Keratinocyte (primary cell): ENCODE measurements at regions not wholly inside any gene's neighbourhood (a gene's known extent, or its start where the extent isn't known, plus 50 kb on each side); places are given as distances from the start of the nearest gene placed in this dataset.

Source experiments
- EZH2 ChIP-seq: IDR thresholded peaks from one replicate; pipeline ENCODE4 v1.6.1; 2012; ENCODE audit warnings: inconsistent platforms, mild to moderate bottlenecking, low read length, moderate library complexity
- TF ChIP-seq, protein P1 (sequence below), 3 experiments: IDR thresholded peaks in 1 of 3; conservative IDR thresholded peaks in 1 of 3; optimal IDR thresholded peaks in 1 of 3; 2 replicates in 2 of 3; 3 replicates in 1 of 3; pipeline versions ENCODE3 to v1.5.1; 2011; ENCODE audit warnings: low read length in 3 of 3, mild to moderate bottlenecking in 3 of 3, moderate library complexity in 2 of 3, control low read depth in 1 of 3, inconsistent platforms in 1 of 3; ENCODE audit not compliant: insufficient read depth in 2 of 3; ENCODE audit errors: extremely low read depth in 1 of 3

DNA sequence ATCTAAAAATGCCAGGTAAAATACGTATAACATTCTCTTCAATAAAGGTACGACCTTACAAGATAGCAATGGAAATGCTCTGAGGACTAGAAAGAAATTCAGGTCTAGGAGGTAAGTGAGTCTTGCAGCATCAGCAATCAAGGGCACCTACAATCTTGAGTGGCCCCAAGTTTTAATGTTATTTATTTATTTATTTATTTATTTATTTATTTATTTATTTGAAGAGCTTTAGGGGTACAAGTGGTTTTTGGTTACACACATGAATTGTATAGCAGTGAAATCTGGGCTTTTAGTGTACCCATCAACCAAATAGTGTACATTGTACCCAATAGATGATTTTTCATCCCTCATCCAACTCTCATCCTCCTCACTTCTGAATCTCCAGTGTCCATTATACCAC is 574.0 kb upstream of the POU3F2 start:
- TF ChIP-seq, protein P1, sequence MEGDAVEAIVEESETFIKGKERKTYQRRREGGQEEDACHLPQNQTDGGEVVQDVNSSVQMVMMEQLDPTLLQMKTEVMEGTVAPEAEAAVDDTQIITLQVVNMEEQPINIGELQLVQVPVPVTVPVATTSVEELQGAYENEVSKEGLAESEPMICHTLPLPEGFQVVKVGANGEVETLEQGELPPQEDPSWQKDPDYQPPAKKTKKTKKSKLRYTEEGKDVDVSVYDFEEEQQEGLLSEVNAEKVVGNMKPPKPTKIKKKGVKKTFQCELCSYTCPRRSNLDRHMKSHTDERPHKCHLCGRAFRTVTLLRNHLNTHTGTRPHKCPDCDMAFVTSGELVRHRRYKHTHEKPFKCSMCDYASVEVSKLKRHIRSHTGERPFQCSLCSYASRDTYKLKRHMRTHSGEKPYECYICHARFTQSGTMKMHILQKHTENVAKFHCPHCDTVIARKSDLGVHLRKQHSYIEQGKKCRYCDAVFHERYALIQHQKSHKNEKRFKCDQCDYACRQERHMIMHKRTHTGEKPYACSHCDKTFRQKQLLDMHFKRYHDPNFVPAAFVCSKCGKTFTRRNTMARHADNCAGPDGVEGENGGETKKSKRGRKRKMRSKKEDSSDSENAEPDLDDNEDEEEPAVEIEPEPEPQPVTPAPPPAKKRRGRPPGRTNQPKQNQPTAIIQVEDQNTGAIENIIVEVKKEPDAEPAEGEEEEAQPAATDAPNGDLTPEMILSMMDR (optimal IDR thresholded peaks at IDR 0.05 in 1 of 3, IDR thresholded peaks at IDR 0.05 in 1 of 3, conservative IDR thresholded peaks at IDR 0.05 in 1 of 3; ENCODE audit: extremely low read depth in 1 of 3, insufficient read depth in 2 of 3, low read length in 3 of 3), result no peak
- TF ChIP-seq EZH2, result no peak
